ENCODE measurements at regions not wholly inside any gene's neighbourhood (a gene's known extent, or its start where the extent isn't known, plus 50 kb on each side); places are given as distances from the start of the nearest gene placed in this dataset.

DNA sequence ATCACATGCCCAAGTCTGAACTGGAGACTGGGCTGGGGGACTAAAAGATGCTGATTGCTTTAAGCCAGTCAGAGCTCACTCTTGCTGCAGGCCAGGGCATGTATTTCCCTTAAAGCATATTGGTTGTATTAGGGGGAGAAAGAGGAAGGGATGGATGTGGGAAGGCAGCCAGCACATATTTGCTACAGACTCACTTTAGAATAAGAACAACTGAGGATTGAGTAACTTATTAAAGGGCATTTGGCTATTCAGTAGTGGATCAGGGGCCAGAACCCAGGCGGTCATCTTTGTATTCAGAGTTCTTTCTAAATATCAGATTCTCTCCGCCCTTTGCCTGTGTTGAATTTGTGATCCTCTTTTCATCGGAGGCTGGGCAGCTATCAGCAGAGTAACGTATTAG, 231.7 kb downstream of the HAPSTR1 start:
- no peaks in the 10 kb centered on the region for H3K9me3 ChIP-seq (replicated peaks in 1 of 2; ENCODE audit: control insufficient read depth in 2 of 2, insufficient read depth in 1 of 2, low read depth in 1 of 2, low read length in 2 of 2)
- H3K27ac ChIP-seq (replicated peaks; ENCODE audit: low read length), result no peak overlapping the region
- no peak for DNase-seq (ENCODE audit: low spot score)
- H2AFZ ChIP-seq (ENCODE audit: low read length), result no peak overlapping the region
- H4K8ac ChIP-seq (ENCODE audit: low read depth, low read length), result no peak overlapping the region
- no peak overlapping the region for H2BK12ac ChIP-seq (ENCODE audit: low read length)
- no peak overlapping the region for H3K9ac ChIP-seq (ENCODE audit: low read depth, low read length, poor library complexity)
- H3K14ac ChIP-seq (ENCODE audit: low read length), result no peak overlapping the region
- H3K4me2 ChIP-seq (ENCODE audit: insufficient read depth, low read length, poor library complexity, severe bottlenecking), result no peak overlapping the region
- H2BK15ac ChIP-seq (ENCODE audit: low read length), result no peak overlapping the region
- no peaks in the 10 kb centered on the region for H3K27me3 ChIP-seq (ENCODE audit: control insufficient read depth in 3 of 3, insufficient read depth in 3 of 3, low read depth in 1 of 3, low read length in 3 of 3)
- no CpG with 5 or more reads among the region's 4 CpGs for WGBS, 2 donors (ENCODE audit: extremely low coverage in 2 of 2, insufficient read length in 2 of 2, insufficient replicate concordance in 1 of 2)
- H3K18ac ChIP-seq (ENCODE audit: low read length), result no peak overlapping the region
- H3K36me3 ChIP-seq (replicated peaks in 1 of 2; ENCODE audit: control insufficient read depth in 2 of 2, insufficient read depth in 2 of 2, low read length in 2 of 2), result no peaks in the 10 kb centered on the region
- no peak overlapping the region for H2BK120ac ChIP-seq (ENCODE audit: low read depth, low read length)
- H3K23ac ChIP-seq (ENCODE audit: low read depth, low read length, poor library complexity), result no peak overlapping the region
- no peak overlapping the region for H3K4me3 ChIP-seq (ENCODE audit: low read length in 2 of 2)
- no peak overlapping the region for H2AK5ac ChIP-seq (ENCODE audit: low read depth, low read length)
- H3K4ac ChIP-seq (ENCODE audit: low read length), result no peak overlapping the region
- H3K79me1 ChIP-seq (ENCODE audit: low read depth, low read length), result peaks cover 2% of the 10 kb centered on the region
- no peak overlapping the region for H2BK5ac ChIP-seq (ENCODE audit: low read length)
- H3K4me1 ChIP-seq (ENCODE audit: control insufficient read depth in 2 of 2, insufficient read depth in 1 of 2, low read depth in 1 of 2, low read length in 2 of 2), result peaks cover 0 to 4% of the 10 kb centered on the region in 2 donors
- H4K91ac ChIP-seq (ENCODE audit: low read depth, low read length, poor library complexity), result no peak overlapping the region

DNA sequence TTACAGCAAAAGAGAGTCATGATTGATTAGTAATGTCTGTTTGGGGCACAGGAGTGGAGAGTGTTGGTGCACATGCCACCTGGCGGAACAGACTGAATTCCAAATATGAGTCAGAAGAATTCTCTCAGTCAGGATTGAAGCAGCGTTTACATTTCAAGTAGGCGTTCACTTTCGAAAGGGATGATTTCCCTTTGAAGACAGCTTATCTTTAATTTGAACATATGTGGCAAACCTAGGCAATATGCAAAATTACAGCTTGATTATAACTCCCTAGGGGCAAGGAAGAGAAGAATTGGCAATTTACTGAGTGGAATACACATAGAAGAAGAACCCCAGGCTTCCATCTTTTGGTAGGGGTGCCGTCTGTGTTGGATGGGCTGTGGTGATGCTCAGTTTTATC, 235.8 kb downstream of the HAPSTR1 start:
- peaks cover 0 to 3% of the 10 kb centered on the region in 2 donors for H3K4me1 ChIP-seq (ENCODE audit: control insufficient read depth in 2 of 2, insufficient read depth in 1 of 2, low read depth in 1 of 2, low read length in 2 of 2)
- peaks cover 0 to 12% (median 0%) of the 10 kb centered on the region in 3 experiments for H3K27me3 ChIP-seq (ENCODE audit: control insufficient read depth in 3 of 3, insufficient read depth in 3 of 3, low read depth in 1 of 3, low read length in 3 of 3)
- H3K4me2 ChIP-seq (ENCODE audit: insufficient read depth, low read length, poor library complexity, severe bottlenecking), result no peak overlapping the region
- H3K79me1 ChIP-seq (ENCODE audit: low read depth, low read length), result peaks cover 2% of the 10 kb centered on the region
- H3K9me3 ChIP-seq (replicated peaks in 1 of 2; ENCODE audit: control insufficient read depth in 2 of 2, insufficient read depth in 1 of 2, low read depth in 1 of 2, low read length in 2 of 2), result no peaks in the 10 kb centered on the region
- H3K36me3 ChIP-seq (replicated peaks in 1 of 2; ENCODE audit: control insufficient read depth in 2 of 2, insufficient read depth in 2 of 2, low read length in 2 of 2), result no peaks in the 10 kb centered on the region
- no peak overlapping the region for H3K9ac ChIP-seq (ENCODE audit: low read depth, low read length, poor library complexity)
- H2BK12ac ChIP-seq (ENCODE audit: low read length), result no peak overlapping the region
- H3K14ac ChIP-seq (ENCODE audit: low read length), result no peak overlapping the region
- no peak overlapping the region for H2AK5ac ChIP-seq (ENCODE audit: low read depth, low read length)
- no peak overlapping the region for H2BK5ac ChIP-seq (ENCODE audit: low read length)
- no peak overlapping the region for H4K8ac ChIP-seq (ENCODE audit: low read depth, low read length)
- no peak overlapping the region for H2BK15ac ChIP-seq (ENCODE audit: low read length)
- no peak overlapping the region for H3K4me3 ChIP-seq (ENCODE audit: low read length in 2 of 2)
- no peak overlapping the region for H2AFZ ChIP-seq (ENCODE audit: low read length)
- DNase-seq (ENCODE audit: low spot score), result no peak
- H3K23ac ChIP-seq (ENCODE audit: low read depth, low read length, poor library complexity), result no peak overlapping the region
- H3K27ac ChIP-seq (replicated peaks; ENCODE audit: low read length), result no peak overlapping the region
- no peak overlapping the region for H4K91ac ChIP-seq (ENCODE audit: low read depth, low read length, poor library complexity)
- no peak overlapping the region for H3K18ac ChIP-seq (ENCODE audit: low read length)
- no peak overlapping the region for H2BK120ac ChIP-seq (ENCODE audit: low read depth, low read length)
- WGBS, 2 donors (ENCODE audit: extremely low coverage in 2 of 2, insufficient read length in 2 of 2, insufficient replicate concordance in 1 of 2), result no CpG with 5 or more reads among the region's 5 CpGs
- H3K4ac ChIP-seq (ENCODE audit: low read length), result no peak overlapping the region

DNA sequence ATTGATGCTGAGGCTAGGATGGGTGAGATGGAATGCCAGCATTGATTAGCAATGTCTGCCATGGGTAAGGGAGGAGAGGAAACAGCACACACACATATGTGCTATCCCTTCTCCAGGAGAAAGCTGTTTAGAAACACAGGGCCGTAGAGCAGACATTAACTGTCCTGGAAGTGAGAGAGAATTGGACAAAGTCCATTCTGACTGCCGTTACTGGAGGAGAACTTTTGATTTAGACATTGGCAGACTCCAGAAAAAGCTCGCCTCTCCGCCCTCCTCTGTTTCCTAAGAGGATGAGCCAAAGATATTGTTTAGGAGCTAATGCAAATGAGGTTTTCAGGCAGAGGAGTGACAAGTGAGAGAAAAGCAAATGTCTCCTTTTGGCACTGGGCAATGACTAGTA, 237.0 kb downstream of the HAPSTR1 start:
- WGBS, 2 donors (ENCODE audit: extremely low coverage in 2 of 2, insufficient read length in 2 of 2, insufficient replicate concordance in 1 of 2), result no CpG with 5 or more reads among the region's 4 CpGs
- H2AK5ac ChIP-seq (ENCODE audit: low read depth, low read length), result no peak overlapping the region
- H3K4ac ChIP-seq (ENCODE audit: low read length), result no peak overlapping the region
- no peak overlapping the region for H3K9ac ChIP-seq (ENCODE audit: low read depth, low read length, poor library complexity)
- peaks cover 0 to 2% of the 10 kb centered on the region in 2 donors for H3K4me1 ChIP-seq (ENCODE audit: control insufficient read depth in 2 of 2, insufficient read depth in 1 of 2, low read depth in 1 of 2, low read length in 2 of 2)
- no peak overlapping the region for H3K23ac ChIP-seq (ENCODE audit: low read depth, low read length, poor library complexity)
- no peaks in the 10 kb centered on the region for H3K9me3 ChIP-seq (replicated peaks in 1 of 2; ENCODE audit: control insufficient read depth in 2 of 2, insufficient read depth in 1 of 2, low read depth in 1 of 2, low read length in 2 of 2)
- no peak overlapping the region for H4K91ac ChIP-seq (ENCODE audit: low read depth, low read length, poor library complexity)
- peaks cover 2% of the 10 kb centered on the region for H3K79me1 ChIP-seq (ENCODE audit: low read depth, low read length)
- H3K18ac ChIP-seq (ENCODE audit: low read length), result no peak overlapping the region
- no peak overlapping the region for H2BK15ac ChIP-seq (ENCODE audit: low read length)
- H2AFZ ChIP-seq (ENCODE audit: low read length), result no peak overlapping the region
- H4K8ac ChIP-seq (ENCODE audit: low read depth, low read length), result no peak overlapping the region
- H3K27me3 ChIP-seq (ENCODE audit: control insufficient read depth in 3 of 3, insufficient read depth in 3 of 3, low read depth in 1 of 3, low read length in 3 of 3), result peaks cover 0 to 12% (median 0%) of the 10 kb centered on the region in 3 experiments
- DNase-seq (ENCODE audit: low spot score), result no peak
- H3K36me3 ChIP-seq (replicated peaks in 1 of 2; ENCODE audit: control insufficient read depth in 2 of 2, insufficient read depth in 2 of 2, low read length in 2 of 2), result no peaks in the 10 kb centered on the region
- H3K4me2 ChIP-seq (ENCODE audit: insufficient read depth, low read length, poor library complexity, severe bottlenecking), result no peak overlapping the region
- H2BK5ac ChIP-seq (ENCODE audit: low read length), result no peak overlapping the region
- no peak overlapping the region for H3K27ac ChIP-seq (replicated peaks; ENCODE audit: low read length)
- H2BK12ac ChIP-seq (ENCODE audit: low read length), result no peak overlapping the region
- H2BK120ac ChIP-seq (ENCODE audit: low read depth, low read length), result no peak overlapping the region
- H3K4me3 ChIP-seq (ENCODE audit: low read length in 2 of 2), result no peak overlapping the region
- H3K14ac ChIP-seq (ENCODE audit: low read length), result no peak overlapping the region

DNA sequence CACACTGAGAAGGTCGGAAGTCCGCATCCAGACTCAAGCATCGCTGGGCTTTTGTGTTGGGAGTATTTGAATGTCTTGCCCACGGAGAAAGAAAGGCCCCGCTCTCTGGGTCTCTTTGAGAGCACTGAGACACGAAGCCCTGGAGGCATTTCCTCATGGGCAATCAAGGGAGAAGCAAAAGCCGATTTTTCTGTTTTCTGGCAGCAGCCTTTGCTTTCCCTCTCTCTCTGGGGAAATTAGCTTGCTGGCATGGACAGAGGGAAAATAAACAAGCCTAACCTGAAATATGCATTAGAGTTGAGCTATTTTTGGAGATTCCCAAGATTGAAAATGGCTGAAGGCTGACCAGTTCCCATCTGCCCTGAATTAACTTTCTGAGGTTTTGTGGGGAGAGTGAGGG, 238.7 kb downstream of the HAPSTR1 start:
- no peak overlapping the region for H4K8ac ChIP-seq (ENCODE audit: low read depth, low read length)
- H3K79me1 ChIP-seq (ENCODE audit: low read depth, low read length), result peaks cover 2% of the 10 kb centered on the region
- no peak overlapping the region for H3K23ac ChIP-seq (ENCODE audit: low read depth, low read length, poor library complexity)
- no peak overlapping the region for H2AFZ ChIP-seq (ENCODE audit: low read length)
- no peak overlapping the region for H2AK5ac ChIP-seq (ENCODE audit: low read depth, low read length)
- H3K9me3 ChIP-seq (replicated peaks in 1 of 2; ENCODE audit: control insufficient read depth in 2 of 2, insufficient read depth in 1 of 2, low read depth in 1 of 2, low read length in 2 of 2), result no peaks in the 10 kb centered on the region
- no peak overlapping the region for H3K4ac ChIP-seq (ENCODE audit: low read length)
- no peak overlapping the region for H2BK5ac ChIP-seq (ENCODE audit: low read length)
- no peak overlapping the region for H3K27ac ChIP-seq (replicated peaks; ENCODE audit: low read length)
- H2BK15ac ChIP-seq (ENCODE audit: low read length), result no peak overlapping the region
- no peak overlapping the region for H3K4me3 ChIP-seq (ENCODE audit: low read length in 2 of 2)
- H4K91ac ChIP-seq (ENCODE audit: low read depth, low read length, poor library complexity), result no peak overlapping the region
- H3K14ac ChIP-seq (ENCODE audit: low read length), result no peak overlapping the region
- H3K9ac ChIP-seq (ENCODE audit: low read depth, low read length, poor library complexity), result no peak overlapping the region
- no peak overlapping the region for H2BK12ac ChIP-seq (ENCODE audit: low read length)
- peaks cover 0 to 2% of the 10 kb centered on the region in 2 donors for H3K4me1 ChIP-seq (ENCODE audit: control insufficient read depth in 2 of 2, insufficient read depth in 1 of 2, low read depth in 1 of 2, low read length in 2 of 2)
- H3K18ac ChIP-seq (ENCODE audit: low read length), result no peak overlapping the region
- WGBS, 2 donors (ENCODE audit: extremely low coverage in 2 of 2, insufficient read length in 2 of 2, insufficient replicate concordance in 1 of 2), result no CpG with 5 or more reads among the region's 7 CpGs
- H3K4me2 ChIP-seq (ENCODE audit: insufficient read depth, low read length, poor library complexity, severe bottlenecking), result no peak overlapping the region
- H2BK120ac ChIP-seq (ENCODE audit: low read depth, low read length), result no peak overlapping the region
- no peak for DNase-seq (ENCODE audit: low spot score)
- H3K27me3 ChIP-seq (ENCODE audit: control insufficient read depth in 3 of 3, insufficient read depth in 3 of 3, low read depth in 1 of 3, low read length in 3 of 3), result peaks cover 0 to 12% (median 0%) of the 10 kb centered on the region in 3 experiments
- H3K36me3 ChIP-seq (replicated peaks in 1 of 2; ENCODE audit: control insufficient read depth in 2 of 2, insufficient read depth in 2 of 2, low read length in 2 of 2), result no peaks in the 10 kb centered on the region

Data from neuronal stem cell (in vitro differentiated cells).